Mesendoderm (in vitro differentiated cells): ENCODE measurements at regions not wholly inside any gene's neighbourhood (a gene's known extent, or its start where the extent isn't known, plus 50 kb on each side); places are given as distances from the start of the nearest gene placed in this dataset.

ENCODE experiments used
- DNase-seq: peaks from one replicate; pipeline ENCODE4 v3.0.0; 2013
- H2AK5ac ChIP-seq: 2 replicates; pipeline ENCODE4 v1.6.1; 2013; ENCODE audit warnings: low read length, inconsistent platforms
- H2BK120ac ChIP-seq: 2 replicates; pipeline ENCODE4 v1.6.1; 2013; ENCODE audit warnings: low read depth, mild to moderate bottlenecking, low read length, moderate library complexity, mixed read lengths
- H2BK15ac ChIP-seq: replicated peaks from 2 replicates; pipeline ENCODE4 v1.6.1; 2013; ENCODE audit warnings: low read depth, mild to moderate bottlenecking, moderate library complexity
- H2BK5ac ChIP-seq: 2 replicates; pipeline ENCODE4 v1.6.1; 2013; ENCODE audit warnings: low read length, inconsistent platforms
- H3K18ac ChIP-seq: 2 replicates; pipeline ENCODE4 v1.6.1; 2013; ENCODE audit warnings: mild to moderate bottlenecking, low read length, mixed read lengths
- H3K23ac ChIP-seq: one replicate; pipeline ENCODE4 v1.6.1; 2013; ENCODE audit warnings: low read length
- H3K27ac ChIP-seq: 2 replicates; pipeline ENCODE4 v1.5.1; 2013; ENCODE audit warnings: low read depth, mild to moderate bottlenecking, inconsistent platforms, low read length, moderate library complexity
- H3K27me3 ChIP-seq: 2 replicates; pipeline ENCODE4 v1.6.1; 2013; ENCODE audit warnings: low read length, control low read depth, mild to moderate bottlenecking, inconsistent platforms; ENCODE audit not compliant: insufficient read depth, poor library complexity
- H3K36me3 ChIP-seq: 2 replicates; pipeline ENCODE4 v1.6.1; 2013; ENCODE audit warnings: low read length, inconsistent platforms; ENCODE audit not compliant: control insufficient read depth, insufficient read depth
- H3K4ac ChIP-seq: one replicate; pipeline ENCODE4 v1.6.1; 2013; ENCODE audit warnings: low read depth, mild to moderate bottlenecking, low read length, moderate library complexity
- H3K4me1 ChIP-seq: 2 replicates; pipeline ENCODE4 v1.6.1; 2013; ENCODE audit warnings: low read depth, low read length, inconsistent platforms; ENCODE audit not compliant: control insufficient read depth
- H3K4me2 ChIP-seq: 2 replicates; pipeline ENCODE4 v1.6.1; 2013; ENCODE audit warnings: low read length
- H3K4me3 ChIP-seq: 2 replicates; pipeline ENCODE4 v1.5.1; 2013; ENCODE audit warnings: mild to moderate bottlenecking, low read length
- H3K56ac ChIP-seq: one replicate; pipeline ENCODE4 v1.6.1; 2013; ENCODE audit warnings: low read length
- H3K79me1 ChIP-seq: 2 replicates; pipeline ENCODE4 v1.6.1; 2013; ENCODE audit warnings: low read length, inconsistent platforms
- H3K79me2 ChIP-seq: 2 replicates; pipeline ENCODE4 v1.6.1; 2013; ENCODE audit warnings: mild to moderate bottlenecking, low read length; ENCODE audit not compliant: control insufficient read depth, insufficient read depth
- H3K9ac ChIP-seq: 2 replicates; pipeline ENCODE4 v1.6.1; 2013; ENCODE audit warnings: low read length, inconsistent platforms
- H4K5ac ChIP-seq: one replicate; pipeline ENCODE4 v1.6.1; 2013; ENCODE audit warnings: low read length
- H4K8ac ChIP-seq: one replicate; pipeline ENCODE4 v1.6.1; 2013; ENCODE audit warnings: low read depth, mild to moderate bottlenecking, control low read depth, low read length, moderate library complexity
- WGBS: extraction: QIAGEN DNeasy Blood & Tissue Kit; methylation state at CpG from one replicate; pipeline ENCODE4 v1.1.7; 2013; ENCODE audit warnings: low lambda C conversion rate, missing lambda C conversion rate; ENCODE audit not compliant: insufficient coverage; ENCODE audit errors: extremely low coverage; 5-methylcytosine and 5-hydroxymethylcytosine counted together

DNA sequence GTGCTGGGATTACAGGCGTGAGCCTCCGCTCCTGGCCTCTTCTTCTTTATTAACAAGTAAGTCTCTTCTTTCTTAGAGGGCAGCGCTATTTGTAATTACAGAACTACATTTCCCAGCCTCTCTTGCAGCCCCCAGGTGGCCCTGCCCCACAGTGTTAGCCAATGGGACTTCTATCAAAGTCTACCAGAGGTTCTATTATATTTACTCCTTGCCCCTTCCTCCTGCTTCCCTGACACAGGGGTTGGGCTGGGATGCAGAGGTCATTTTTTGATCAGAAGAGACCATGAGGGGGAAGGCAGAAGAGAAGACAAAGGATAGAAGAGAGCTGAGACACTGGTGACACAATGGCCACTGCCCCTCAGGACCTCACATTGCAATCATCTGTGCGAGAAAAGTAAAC, 224.2 kb downstream of the SYK start:
- H3K4me3 ChIP-seq = no peak overlapping the region
- WGBS = no CpG with 5 or more reads among the region's 4 CpGs
- no peaks in the 10 kb centered on the region for H3K79me1 ChIP-seq
- no peak overlapping the region for H2BK5ac ChIP-seq
- no peak overlapping the region for H3K23ac ChIP-seq
- no peaks in the 10 kb centered on the region for H3K36me3 ChIP-seq
- H2BK120ac ChIP-seq = no peak overlapping the region
- H4K5ac ChIP-seq = no peak overlapping the region
- H3K4me2 ChIP-seq = no peak overlapping the region
- no peaks in the 10 kb centered on the region for H3K79me2 ChIP-seq
- H3K4me1 ChIP-seq = no peaks in the 10 kb centered on the region
- H2BK15ac ChIP-seq = no peak overlapping the region
- H3K27me3 ChIP-seq = no peaks in the 10 kb centered on the region
- H4K8ac ChIP-seq = no peak overlapping the region
- no peak overlapping the region for H3K56ac ChIP-seq
- H3K4ac ChIP-seq = no peak overlapping the region
- DNase-seq = no peak
- H3K27ac ChIP-seq = no peak overlapping the region
- H3K18ac ChIP-seq = no peak overlapping the region
- no peak overlapping the region for H3K9ac ChIP-seq
- H2AK5ac ChIP-seq = no peak overlapping the region

DNA sequence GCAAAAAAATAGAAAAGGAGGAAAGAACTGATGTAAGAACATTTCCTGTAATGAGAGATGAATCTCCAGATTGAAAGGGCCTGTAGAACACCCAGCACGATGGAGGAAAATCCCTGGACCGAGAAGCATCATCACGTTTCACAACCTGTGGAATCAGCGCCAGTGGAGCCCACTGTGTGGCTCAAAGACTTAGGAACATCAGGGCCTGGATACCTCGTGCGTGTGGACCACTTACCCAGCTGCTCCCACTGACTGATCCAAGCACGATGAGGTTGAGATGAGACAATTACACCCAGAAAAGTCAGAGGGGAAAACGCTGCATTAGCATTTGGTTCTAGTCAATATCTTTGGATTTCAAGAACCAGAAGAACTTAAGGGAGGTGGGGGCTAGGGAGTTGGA, 224.6 kb downstream of the SYK start:
- Histone ChIP-seq H4K8ac (no peak overlapping the region), H3K18ac (no peak overlapping the region), H2BK120ac (no peak overlapping the region), H3K36me3 (no peaks in the 10 kb centered on the region), H3K4ac (no peak overlapping the region), H3K79me2 (no peaks in the 10 kb centered on the region), H3K9ac (no peak overlapping the region), H3K27ac (no peak overlapping the region), H4K5ac (no peak overlapping the region), H3K79me1 (no peaks in the 10 kb centered on the region), H2AK5ac (no peak overlapping the region), H3K4me2 (no peak overlapping the region), H3K56ac (no peak overlapping the region), H3K23ac (no peak overlapping the region), H2BK5ac (no peak overlapping the region), H2BK15ac (no peak overlapping the region), H3K27me3 (no peaks in the 10 kb centered on the region), H3K4me1 (no peaks in the 10 kb centered on the region), H3K4me3 (no peak overlapping the region)
- WGBS = no CpG with 5 or more reads among the region's 8 CpGs
- no peak for DNase-seq

DNA sequence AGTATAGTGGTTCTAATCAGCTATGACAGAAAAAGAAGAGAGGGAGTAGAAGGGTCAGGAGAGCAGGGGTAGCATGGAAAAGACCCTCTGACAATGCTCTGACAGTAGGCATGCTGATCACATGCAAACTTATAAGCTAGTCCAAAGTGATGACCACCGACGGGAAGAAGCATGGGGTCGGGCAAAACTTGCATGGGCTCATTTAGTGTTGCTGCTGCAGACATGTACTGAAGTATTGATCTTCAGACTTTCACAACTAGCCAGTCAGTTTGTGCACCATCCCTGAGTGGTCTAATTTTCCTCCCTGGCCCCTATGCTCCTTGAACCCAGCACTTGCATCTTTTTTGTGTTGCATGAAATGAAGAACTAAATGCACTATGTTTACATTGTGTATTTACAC, 225.4 kb downstream of the SYK start:
- no CpG with 5 or more reads among the region's 3 CpGs for WGBS

DNA sequence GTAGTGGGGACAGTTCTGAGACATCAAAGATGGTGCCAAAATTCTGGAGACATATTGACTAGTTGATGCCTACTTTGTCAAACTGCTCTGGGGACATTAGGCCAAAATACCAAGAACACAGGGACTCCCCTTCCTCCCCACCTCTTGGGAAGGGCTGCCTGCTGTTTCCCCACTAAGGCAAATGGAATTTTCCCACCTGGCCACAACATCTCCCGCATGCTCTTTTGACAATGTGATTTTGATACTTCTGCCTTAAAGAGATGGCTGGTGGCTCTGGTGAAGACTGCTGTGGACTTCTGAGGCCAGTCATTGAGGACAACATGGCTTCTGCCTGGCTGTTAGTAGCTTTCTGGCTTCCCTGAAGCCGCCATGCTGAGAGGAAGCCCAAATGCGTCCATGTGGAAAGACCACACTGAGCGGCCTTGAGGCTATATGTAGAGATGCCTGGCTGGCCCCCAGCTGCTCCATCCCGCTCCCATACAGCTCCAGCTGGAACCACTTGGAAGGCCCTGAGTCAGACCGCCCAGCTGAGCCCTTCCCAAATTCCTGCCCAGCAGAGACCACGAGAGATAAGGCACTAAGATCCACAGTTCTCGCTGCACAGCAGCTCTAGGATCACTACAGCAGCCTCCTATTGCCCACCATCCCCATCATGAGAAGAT, 226.7 kb downstream of the SYK start:
- H4K5ac ChIP-seq = no peak overlapping the region
- H3K23ac ChIP-seq = no peak overlapping the region
- no peak overlapping the region for H3K4me3 ChIP-seq
- H3K4ac ChIP-seq = no peak overlapping the region
- H3K9ac ChIP-seq = no peak overlapping the region
- no peak overlapping the region for H3K27ac ChIP-seq
- H3K79me1 ChIP-seq = no peaks in the 10 kb centered on the region
- no peaks in the 10 kb centered on the region for H3K79me2 ChIP-seq
- no CpG with 5 or more reads among the region's 8 CpGs for WGBS
- H2BK15ac ChIP-seq = no peak overlapping the region
- no peak for DNase-seq
- no peaks in the 10 kb centered on the region for H3K36me3 ChIP-seq
- H4K8ac ChIP-seq = no peak overlapping the region
- H3K27me3 ChIP-seq = no peaks in the 10 kb centered on the region
- no peak overlapping the region for H2BK120ac ChIP-seq
- no peak overlapping the region for H2BK5ac ChIP-seq
- H2AK5ac ChIP-seq = no peak overlapping the region
- no peak overlapping the region for H3K18ac ChIP-seq
- no peaks in the 10 kb centered on the region for H3K4me1 ChIP-seq
- H3K56ac ChIP-seq = no peak overlapping the region
- no peak overlapping the region for H3K4me2 ChIP-seq

More for the DNA sequence above, 225.4 kb downstream of the SYK start:
- H3K56ac ChIP-seq = no peak overlapping the region
- H2AK5ac ChIP-seq = no peak overlapping the region
- H4K5ac ChIP-seq = no peak overlapping the region
- no peak overlapping the region for H4K8ac ChIP-seq
- H2BK15ac ChIP-seq = no peak overlapping the region
- no peak overlapping the region for H3K4me3 ChIP-seq
- H3K4me1 ChIP-seq = no peaks in the 10 kb centered on the region
- no peaks in the 10 kb centered on the region for H3K79me1 ChIP-seq
- no peak overlapping the region for H3K23ac ChIP-seq
- DNase-seq = no peak
- H3K27me3 ChIP-seq = no peaks in the 10 kb centered on the region
- no peak overlapping the region for H2BK120ac ChIP-seq
- no peak overlapping the region for H3K27ac ChIP-seq
- H3K4me2 ChIP-seq = no peak overlapping the region
- no peak overlapping the region for H3K4ac ChIP-seq
- no peak overlapping the region for H3K9ac ChIP-seq
- H2BK5ac ChIP-seq = no peak overlapping the region
- H3K36me3 ChIP-seq = no peaks in the 10 kb centered on the region
- no peak overlapping the region for H3K18ac ChIP-seq
- no peaks in the 10 kb centered on the region for H3K79me2 ChIP-seq

DNA sequence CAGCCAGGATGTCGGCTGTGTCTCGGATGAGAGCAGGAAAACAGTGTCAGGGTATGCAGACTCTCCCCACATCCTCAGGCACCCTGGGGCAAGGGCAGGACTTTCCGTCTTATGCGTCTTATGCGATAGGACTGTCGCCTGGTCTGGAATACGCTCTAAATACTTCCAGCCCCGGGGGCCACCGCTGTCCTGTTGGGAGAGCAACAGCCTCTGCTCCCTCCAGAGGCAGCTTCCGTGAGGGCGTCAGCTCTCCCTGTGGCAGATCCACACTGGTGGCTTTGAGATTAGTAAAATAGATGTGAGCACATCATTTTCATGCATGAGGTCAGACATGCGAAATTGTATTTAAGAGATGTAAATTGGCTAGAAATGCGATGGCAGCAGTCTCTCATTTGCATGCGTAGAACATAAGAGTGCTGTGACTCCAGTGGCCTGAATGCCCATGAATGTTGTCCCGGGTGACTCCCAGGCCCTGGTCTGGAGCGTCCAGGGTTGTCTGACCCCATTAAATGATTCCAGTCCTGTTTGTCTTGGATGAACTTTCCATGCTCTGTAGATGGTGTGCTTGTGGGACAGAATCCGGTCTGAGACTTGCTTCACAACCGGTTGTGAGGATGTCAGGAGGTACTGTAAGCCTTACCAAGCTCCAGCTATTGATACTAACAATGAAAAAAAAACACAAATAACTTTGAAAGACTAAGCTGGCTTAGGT, 228.2 kb downstream of the SYK start:
- no peak overlapping the region for H3K4me2 ChIP-seq
- no peak overlapping the region for H2BK120ac ChIP-seq
- H3K27ac ChIP-seq = no peak overlapping the region
- H3K4me3 ChIP-seq = no peak overlapping the region
- no peaks in the 10 kb centered on the region for H3K4me1 ChIP-seq
- H3K27me3 ChIP-seq = no peaks in the 10 kb centered on the region
- H4K8ac ChIP-seq = no peak overlapping the region
- H2BK15ac ChIP-seq = no peak overlapping the region
- H2AK5ac ChIP-seq = no peak overlapping the region
- H3K23ac ChIP-seq = no peak overlapping the region
- no peak overlapping the region for H3K56ac ChIP-seq
- H3K9ac ChIP-seq = no peak overlapping the region
- no peaks in the 10 kb centered on the region for H3K36me3 ChIP-seq
- no peak overlapping the region for H3K18ac ChIP-seq
- H2BK5ac ChIP-seq = no peak overlapping the region
- H3K79me2 ChIP-seq = no peaks in the 10 kb centered on the region
- no peak overlapping the region for H4K5ac ChIP-seq
- no peaks in the 10 kb centered on the region for H3K79me1 ChIP-seq
- peak; percentile 28 for DNase-seq
- no peak overlapping the region for H3K4ac ChIP-seq
- WGBS = no CpG with 5 or more reads among the region's 18 CpGs
